ENCODE measurements at regions not wholly inside any gene's neighbourhood (a gene's known extent, or its start where the extent isn't known, plus 50 kb on each side); places are given as distances from the start of the nearest gene placed in this dataset.

DNA sequence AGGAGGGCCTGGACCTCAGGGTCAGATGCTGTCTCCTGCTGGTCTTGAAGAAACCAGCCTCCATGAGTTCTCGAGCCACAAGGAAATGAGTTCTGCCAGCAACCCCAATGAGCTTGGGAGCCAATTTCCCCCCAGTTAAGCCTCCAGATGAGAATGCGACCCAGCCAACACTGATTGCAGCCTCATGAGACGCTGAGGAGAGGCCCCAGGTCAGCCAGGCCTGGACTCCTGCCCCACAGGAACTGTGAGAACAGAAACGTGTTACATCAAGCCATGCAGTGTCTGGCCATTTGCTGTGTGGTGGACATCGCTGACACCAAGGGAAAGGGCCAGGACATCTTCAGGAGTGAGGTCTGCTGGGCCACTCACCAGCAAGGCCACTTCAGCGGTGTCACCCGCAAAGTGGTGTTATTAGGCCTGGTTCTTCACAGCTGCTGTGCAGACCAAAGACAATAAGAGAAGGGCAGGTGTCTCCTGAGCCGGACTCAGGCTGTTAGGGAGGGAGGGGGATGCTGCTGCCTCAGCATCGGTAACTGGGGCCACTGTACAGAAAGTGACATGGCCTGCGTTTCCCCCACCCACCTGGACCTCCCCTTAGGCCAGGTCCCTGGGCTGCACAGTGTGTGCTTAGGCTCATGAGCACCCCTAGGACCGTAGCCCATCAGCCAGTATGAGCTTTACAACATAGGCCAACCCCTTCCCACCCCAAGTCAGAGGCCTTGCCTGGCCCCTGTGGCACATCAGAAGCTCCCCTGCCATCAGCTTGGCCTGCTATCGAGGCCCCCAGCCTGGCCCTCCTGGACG lies 272.4 kb upstream of the RTL1 start:
- H3K36me3 ChIP-seq (ENCODE audit: insufficient read depth, low read length), result no peaks in the 10 kb centered on the region
- no peaks in the 10 kb centered on the region for H3K9me3 ChIP-seq (ENCODE audit: low read depth, low read length)
- no peaks in the 10 kb centered on the region for H3K4me1 ChIP-seq (ENCODE audit: insufficient read depth, low read length)
- no peaks in the 10 kb centered on the region for H3K27me3 ChIP-seq (ENCODE audit: insufficient read depth, low read length)
- DNase-seq (ENCODE audit: insufficient read length, low spot score, missing footprints), result peak; percentile 54
- no peak overlapping the region for H3K4me3 ChIP-seq (ENCODE audit: insufficient read depth, low read length)
- TF ChIP-seq, protein P1, sequence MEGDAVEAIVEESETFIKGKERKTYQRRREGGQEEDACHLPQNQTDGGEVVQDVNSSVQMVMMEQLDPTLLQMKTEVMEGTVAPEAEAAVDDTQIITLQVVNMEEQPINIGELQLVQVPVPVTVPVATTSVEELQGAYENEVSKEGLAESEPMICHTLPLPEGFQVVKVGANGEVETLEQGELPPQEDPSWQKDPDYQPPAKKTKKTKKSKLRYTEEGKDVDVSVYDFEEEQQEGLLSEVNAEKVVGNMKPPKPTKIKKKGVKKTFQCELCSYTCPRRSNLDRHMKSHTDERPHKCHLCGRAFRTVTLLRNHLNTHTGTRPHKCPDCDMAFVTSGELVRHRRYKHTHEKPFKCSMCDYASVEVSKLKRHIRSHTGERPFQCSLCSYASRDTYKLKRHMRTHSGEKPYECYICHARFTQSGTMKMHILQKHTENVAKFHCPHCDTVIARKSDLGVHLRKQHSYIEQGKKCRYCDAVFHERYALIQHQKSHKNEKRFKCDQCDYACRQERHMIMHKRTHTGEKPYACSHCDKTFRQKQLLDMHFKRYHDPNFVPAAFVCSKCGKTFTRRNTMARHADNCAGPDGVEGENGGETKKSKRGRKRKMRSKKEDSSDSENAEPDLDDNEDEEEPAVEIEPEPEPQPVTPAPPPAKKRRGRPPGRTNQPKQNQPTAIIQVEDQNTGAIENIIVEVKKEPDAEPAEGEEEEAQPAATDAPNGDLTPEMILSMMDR (IDR thresholded peaks at IDR 0.05; ENCODE audit: extremely low read depth, low read depth, low read length), result no peak
- H2AFZ ChIP-seq (ENCODE audit: low read length), result no peak overlapping the region
- no peak overlapping the region for H3K4me2 ChIP-seq (ENCODE audit: insufficient read depth, low read length)
- H3K27ac ChIP-seq (ENCODE audit: low read depth, low read length), result no peak overlapping the region
- H4K20me1 ChIP-seq (ENCODE audit: insufficient read depth, low read length), result no peaks in the 10 kb centered on the region
- H3K79me2 ChIP-seq (ENCODE audit: insufficient read depth, low read length), result no peaks in the 10 kb centered on the region

DNA sequence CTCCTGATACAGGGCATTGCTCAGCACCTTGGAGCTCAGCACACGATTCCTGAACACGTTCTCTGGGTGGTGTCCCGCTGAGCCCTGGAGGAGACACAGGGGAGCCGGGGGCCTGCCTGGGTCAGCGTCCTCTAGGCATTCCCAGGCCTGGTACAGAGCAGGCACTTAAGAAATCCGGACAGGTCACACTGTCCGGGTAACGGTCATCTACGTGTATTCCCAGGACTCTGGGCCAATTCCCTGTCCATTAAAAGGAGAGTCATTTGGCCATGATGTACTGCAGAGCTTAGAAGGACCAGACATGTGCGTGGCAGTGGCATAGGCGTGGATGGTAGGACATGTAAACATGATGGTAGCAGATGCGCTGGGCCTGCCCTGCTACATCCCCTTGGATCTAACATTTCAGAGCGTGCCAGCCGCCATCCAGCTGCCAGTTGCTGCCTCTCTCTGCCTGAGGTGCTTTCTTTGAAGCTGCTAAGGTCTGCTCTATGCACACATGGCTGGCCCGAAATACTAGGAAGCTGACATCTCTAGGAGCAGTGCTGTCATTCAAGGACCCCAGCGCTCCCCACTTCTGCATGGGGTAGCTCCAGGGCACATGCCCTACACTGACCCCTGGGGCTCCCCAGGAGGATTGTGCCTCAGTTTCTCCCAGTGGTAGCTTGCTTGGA lies 273.1 kb upstream of the RTL1 start:
- DNase-seq (ENCODE audit: insufficient read length, low spot score, missing footprints), result peak; percentile 80
- Histone ChIP-seq H3K4me3 (ENCODE audit: insufficient read depth, low read length) (no peak overlapping the region), H3K27ac (ENCODE audit: low read depth, low read length) (no peak overlapping the region), H4K20me1 (ENCODE audit: insufficient read depth, low read length) (no peaks in the 10 kb centered on the region), H3K9me3 (ENCODE audit: low read depth, low read length) (no peaks in the 10 kb centered on the region), H3K4me2 (ENCODE audit: insufficient read depth, low read length) (no peak overlapping the region), H3K4me1 (ENCODE audit: insufficient read depth, low read length) (no peaks in the 10 kb centered on the region), H3K27me3 (ENCODE audit: insufficient read depth, low read length) (no peaks in the 10 kb centered on the region), H3K36me3 (ENCODE audit: insufficient read depth, low read length) (no peaks in the 10 kb centered on the region), H3K79me2 (ENCODE audit: insufficient read depth, low read length) (no peaks in the 10 kb centered on the region), H2AFZ (ENCODE audit: low read length) (no peak overlapping the region)
- TF ChIP-seq, protein P1 (IDR thresholded peaks at IDR 0.05; ENCODE audit: extremely low read depth, low read depth, low read length), result no peak

DNA sequence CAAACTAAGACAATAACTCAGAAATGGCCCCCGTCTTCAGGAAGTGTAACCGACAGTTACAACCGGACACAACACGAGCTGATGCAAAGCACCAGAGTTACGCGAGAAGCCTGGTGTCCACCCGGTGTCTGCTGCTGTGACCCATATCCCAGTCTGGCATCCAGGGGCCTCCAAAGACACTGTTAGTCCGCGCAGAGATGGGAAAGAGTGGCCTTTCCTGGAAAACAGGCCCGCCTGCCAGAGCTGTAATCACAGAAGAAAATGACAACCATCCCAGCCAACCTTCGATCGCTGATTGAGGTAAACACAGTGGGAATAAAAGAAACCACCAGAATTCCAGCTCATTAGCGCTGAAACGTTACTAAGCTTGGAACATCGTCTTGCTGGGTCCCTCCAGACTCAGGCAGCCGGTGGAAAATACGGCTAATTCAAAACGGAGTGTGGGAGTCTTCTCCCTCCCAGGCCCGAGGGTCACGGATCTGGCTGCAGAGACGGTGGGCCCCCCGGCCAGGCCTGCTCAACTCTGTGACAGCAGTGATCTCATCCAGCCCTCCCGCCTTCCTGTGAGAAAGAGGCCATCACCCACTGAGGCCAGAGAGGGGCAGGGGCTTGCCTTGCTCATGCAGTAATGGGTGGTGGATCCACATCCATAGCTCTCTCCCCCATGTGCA lies 273.9 kb upstream of the RTL1 start:
- TF ChIP-seq, protein P1 (IDR thresholded peaks at IDR 0.05; ENCODE audit: extremely low read depth, low read depth, low read length), result no peak
- Histone ChIP-seq H3K36me3 (ENCODE audit: insufficient read depth, low read length) (no peaks in the 10 kb centered on the region), H2AFZ (ENCODE audit: low read length) (no peak overlapping the region), H4K20me1 (ENCODE audit: insufficient read depth, low read length) (no peaks in the 10 kb centered on the region), H3K9me3 (ENCODE audit: low read depth, low read length) (no peaks in the 10 kb centered on the region), H3K27me3 (ENCODE audit: insufficient read depth, low read length) (no peaks in the 10 kb centered on the region), H3K4me2 (ENCODE audit: insufficient read depth, low read length) (no peak overlapping the region), H3K4me3 (ENCODE audit: insufficient read depth, low read length) (no peak overlapping the region), H3K79me2 (ENCODE audit: insufficient read depth, low read length) (no peaks in the 10 kb centered on the region), H3K4me1 (ENCODE audit: insufficient read depth, low read length) (no peaks in the 10 kb centered on the region), H3K27ac (ENCODE audit: low read depth, low read length) (no peak overlapping the region)
- no peak for DNase-seq (ENCODE audit: insufficient read length, low spot score, missing footprints)
